Endothelial cell of umbilical vein (primary cell): ENCODE measurements at regions not wholly inside any gene's neighbourhood (a gene's known extent, or its start where the extent isn't known, plus 50 kb on each side); places are given as distances from the start of the nearest gene placed in this dataset.

Experiments used
- BruUV-seq: library from RNA; stranded (reverse); fragments of 400-500 nt; replicated peaks from 2 replicates; lab custom pipeline; 2021; lab: Mats Ljungman, UMichigan
- CTCF ChIA-PET: fragments of 300-600, 350-600 bp; sonication (Branson Sonifier 250); formaldehyde crosslinking; loops from one replicate; lab custom pipeline; 2021; ENCODE audit warnings: antibody characterized with exemption, inconsistent platforms; lab: Charles Lee
- POLR2A ChIA-PET: fragments of 300-600, 350-600 bp; sonication (Branson Sonifier 250); formaldehyde crosslinking; loops from one replicate; lab custom pipeline; 2021; ENCODE audit warnings: antibody characterized with exemption, inconsistent platforms; lab: Charles Lee
- DNase-seq: peaks from one replicate; pipeline ENCODE4 v3.0.0-alpha.2; 2011; ENCODE audit warnings: low read depth, low spot score
- FAIRE-seq: peaks from 2 replicates; lab custom pipeline; 2011; peaks lifted over from hg19 to GRCh38; lab: Jason Lieb, UNC
- H2AFZ ChIP-seq: 2 replicates; pipeline ENCODE4 v1.6.0; 2012; ENCODE audit warnings: low read depth, low read length, control low read depth, inconsistent platforms
- H3K27ac ChIP-seq: 2 replicates; pipeline ENCODE4 v1.5.1; 2011; ENCODE audit warnings: low read depth, mild to moderate bottlenecking, control low read depth, low read length, moderate library complexity; ENCODE audit not compliant: insufficient read depth
- H3K27me3 ChIP-seq, 2 experiments: 2 replicates each; pipeline versions ENCODE4 v1.6.0 to v1.6.1; 2011; ENCODE audit warnings: low read length in 2 of 2, mixed read lengths in 1 of 2; ENCODE audit not compliant: control insufficient read depth in 2 of 2, insufficient read depth in 2 of 2
- H3K36me3 ChIP-seq, 2 experiments: 2 replicates in 1 of 2; 3 replicates in 1 of 2; pipeline ENCODE4 v1.5.1; 2011; ENCODE audit warnings: low read length in 2 of 2, mild to moderate bottlenecking in 1 of 2, moderate library complexity in 1 of 2; ENCODE audit not compliant: control insufficient read depth in 2 of 2, insufficient read depth in 2 of 2; ENCODE audit errors: extremely low read depth in 1 of 2
- H3K4me1 ChIP-seq: 3 replicates; pipeline ENCODE4 v1.5.1; 2011; ENCODE audit warnings: mild to moderate bottlenecking, low read length; ENCODE audit not compliant: control insufficient read depth, insufficient read depth; ENCODE audit errors: extremely low read depth
- H3K4me2 ChIP-seq: 2 replicates; pipeline ENCODE4 v1.6.1; 2011; ENCODE audit warnings: low read length, control low read depth, mixed read lengths; ENCODE audit not compliant: insufficient read depth
- H3K4me3 ChIP-seq, 3 experiments: fragments of 200-600 bp in 1 of 3; sonication (generic), shearing (Covaris generic) in 1 of 3; replicated peaks in 1 of 3; 2 replicates each; pipeline ENCODE4 v1.5.1; 2011 to 2016; ENCODE audit warnings: control low read depth in 3 of 3, low read length in 3 of 3, mild to moderate bottlenecking in 2 of 3, inconsistent platforms in 1 of 3, low read depth in 1 of 3, moderate library complexity in 1 of 3; ENCODE audit not compliant: insufficient read depth in 1 of 3
- H3K79me2 ChIP-seq: 2 replicates; pipeline ENCODE4 v1.6.0; 2012; ENCODE audit warnings: low read length, inconsistent platforms; ENCODE audit not compliant: control insufficient read depth, insufficient read depth
- H3K9ac ChIP-seq: replicated peaks from 2 replicates; pipeline ENCODE3; 2011; ENCODE audit warnings: low read length, control low read depth; ENCODE audit not compliant: insufficient read depth; ENCODE audit errors: extremely low read depth
- H3K9me1 ChIP-seq: replicated peaks from 3 replicates; pipeline ENCODE4 v1.6.0; 2011; ENCODE audit warnings: mild to moderate bottlenecking, low read length; ENCODE audit not compliant: control insufficient read depth, insufficient read depth; ENCODE audit errors: extremely low read depth
- H3K9me3 ChIP-seq: replicated peaks from 2 replicates; pipeline ENCODE4 v1.5.1; 2012; ENCODE audit warnings: low read length, inconsistent platforms; ENCODE audit not compliant: control insufficient read depth, insufficient read depth
- H4K20me1 ChIP-seq: replicated peaks from 2 replicates; pipeline ENCODE3; 2011; ENCODE audit warnings: mild to moderate bottlenecking, low read length; ENCODE audit not compliant: control insufficient read depth, insufficient read depth; ENCODE audit errors: extremely low read depth
- EZH2 ChIP-seq: IDR thresholded peaks from 2 replicates; pipeline ENCODE4 v1.6.1; 2012; ENCODE audit warnings: borderline replicate concordance, low read depth, mild to moderate bottlenecking, moderate library complexity, low read length, inconsistent platforms; ENCODE audit not compliant: severe bottlenecking
- FOS ChIP-seq: IDR thresholded peaks from 2 replicates; pipeline ENCODE4 v1.6.1; 2011; ENCODE audit warnings: mild to moderate bottlenecking, low read length, moderate library complexity, borderline replicate concordance; ENCODE audit not compliant: insufficient read depth
- GATA2 ChIP-seq: IDR thresholded peaks from 2 replicates; pipeline ENCODE4 v1.7.0; 2011; ENCODE audit warnings: low read depth, mild to moderate bottlenecking, moderate library complexity, mixed read lengths, low read length; ENCODE audit not compliant: insufficient read length, insufficient read depth
- JUN ChIP-seq: IDR thresholded peaks from 2 replicates; pipeline ENCODE4 v1.6.1; 2011; ENCODE audit warnings: borderline replicate concordance, low read depth; ENCODE audit not compliant: insufficient read length, insufficient read depth
- MYC ChIP-seq: IDR thresholded peaks from one replicate; pipeline ENCODE4 v1.6.1; 2011; ENCODE audit warnings: mild to moderate bottlenecking, low read depth, low read length
- POLR2AphosphoS5 ChIP-seq: IDR thresholded peaks from 2 replicates; pipeline ENCODE4 v1.6.1; 2012; ENCODE audit warnings: low read depth, mild to moderate bottlenecking, control low read depth, low read length, moderate library complexity; ENCODE audit not compliant: insufficient read depth
- dilution Hi-C: fragments of 300-500 bp; cut with MboI; formaldehyde crosslinking; loops from one replicate; pipeline ENCODE4 v1.15.0; 2019; ENCODE audit warnings: low sequenced_read_pairs; ENCODE audit not compliant: extremely low pct_ligation_motif_present
- intact Hi-C: fragments of 100-400 bp; cut with micrococcal nuclease; formaldehyde crosslinking; loops from one replicate; pipeline ENCODE4 v1.10.0; 2022
- TF ChIP-seq, protein P1 (sequence below), 2 donors: IDR thresholded peaks; 1 replicate in 1 of 2; 2 replicates in 1 of 2; pipeline ENCODE4 v1.5.1; 2011; ENCODE audit warnings: low read length in 2 of 2, mild to moderate bottlenecking in 2 of 2, moderate library complexity in 2 of 2, control low read depth in 1 of 2, inconsistent platforms in 1 of 2, low read depth in 1 of 2; ENCODE audit not compliant: insufficient read depth in 1 of 2; ENCODE audit errors: extremely low read depth in 1 of 2

DNA sequence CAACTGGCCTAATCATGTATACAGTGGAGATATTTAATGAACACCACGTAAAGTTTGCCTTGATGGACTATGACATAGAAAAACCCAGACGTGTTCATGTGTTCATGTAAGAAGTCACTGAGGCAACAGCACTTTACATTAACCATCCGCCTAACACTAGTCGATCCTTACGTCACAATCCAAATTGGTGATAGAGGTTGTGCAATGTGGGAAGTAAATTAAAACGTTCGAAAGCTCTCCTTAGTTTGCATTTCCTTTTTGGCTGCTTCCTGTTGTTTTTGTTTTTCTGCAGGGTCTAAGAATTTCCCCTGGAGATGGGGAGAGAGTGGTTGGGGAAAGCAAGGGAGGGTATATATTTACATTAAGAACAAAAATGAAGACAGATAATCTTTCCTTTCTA, 587.5 kb upstream of the ADGRL2 start:
- FAIRE-seq (peak; percentile 52), DNase-seq (no peak)
- ChIA-PET POLR2A (no interaction called here), CTCF (interaction anchor here (1.0 kb wide), 1 partner anchor 8 kb away, joined by 3 read pairs; no protein-coding TSS in a partner anchor)
- dilution Hi-C loops = no loop called here
- H3K36me3 ChIP-seq = no peaks in the 10 kb centered on the region
- H4K20me1 ChIP-seq = no peaks in the 10 kb centered on the region
- H3K27ac ChIP-seq = no peak overlapping the region
- H3K79me2 ChIP-seq = no peaks in the 10 kb centered on the region
- H3K9ac ChIP-seq = no peak overlapping the region
- no peaks in the 10 kb centered on the region for H3K9me1 ChIP-seq
- BruUV-seq = no TSS peak
- H2AFZ ChIP-seq = peak overlapping the region; percentile 62
- no peaks in the 10 kb centered on the region for H3K27me3 ChIP-seq
- H3K4me2 ChIP-seq = no peak overlapping the region
- no peak overlapping the region for H3K4me3 ChIP-seq
- no peak for TF ChIP-seq POLR2AphosphoS5
- TF ChIP-seq JUN = no peak
- no peak for TF ChIP-seq GATA2
- TF ChIP-seq EZH2 = no peak
- no peak for TF ChIP-seq FOS
- no peak for TF ChIP-seq MYC
- TF ChIP-seq, protein P1, sequence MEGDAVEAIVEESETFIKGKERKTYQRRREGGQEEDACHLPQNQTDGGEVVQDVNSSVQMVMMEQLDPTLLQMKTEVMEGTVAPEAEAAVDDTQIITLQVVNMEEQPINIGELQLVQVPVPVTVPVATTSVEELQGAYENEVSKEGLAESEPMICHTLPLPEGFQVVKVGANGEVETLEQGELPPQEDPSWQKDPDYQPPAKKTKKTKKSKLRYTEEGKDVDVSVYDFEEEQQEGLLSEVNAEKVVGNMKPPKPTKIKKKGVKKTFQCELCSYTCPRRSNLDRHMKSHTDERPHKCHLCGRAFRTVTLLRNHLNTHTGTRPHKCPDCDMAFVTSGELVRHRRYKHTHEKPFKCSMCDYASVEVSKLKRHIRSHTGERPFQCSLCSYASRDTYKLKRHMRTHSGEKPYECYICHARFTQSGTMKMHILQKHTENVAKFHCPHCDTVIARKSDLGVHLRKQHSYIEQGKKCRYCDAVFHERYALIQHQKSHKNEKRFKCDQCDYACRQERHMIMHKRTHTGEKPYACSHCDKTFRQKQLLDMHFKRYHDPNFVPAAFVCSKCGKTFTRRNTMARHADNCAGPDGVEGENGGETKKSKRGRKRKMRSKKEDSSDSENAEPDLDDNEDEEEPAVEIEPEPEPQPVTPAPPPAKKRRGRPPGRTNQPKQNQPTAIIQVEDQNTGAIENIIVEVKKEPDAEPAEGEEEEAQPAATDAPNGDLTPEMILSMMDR (IDR thresholded peaks at IDR 0.05; ENCODE audit: extremely low read depth in 1 of 2, insufficient read depth in 1 of 2, low read depth in 1 of 2, low read length in 2 of 2) = no peak
- peaks cover 5% of the 10 kb centered on the region for H3K4me1 ChIP-seq
- H3K9me3 ChIP-seq = no peaks in the 10 kb centered on the region
- intact Hi-C loops = no loop called here
